Umbilical cord (tissue), 1 donor: ENCODE measurements at regions not wholly inside any gene's neighbourhood (a gene's known extent, or its start where the extent isn't known, plus 50 kb on each side); places are given as distances from the start of the nearest gene placed in this dataset.
"Not testable (repeated sequence)": the region's sequence is repeated elsewhere in the genome, so short reads cannot be mapped to it uniquely, and the experiment has no call there.

ENCODE experiments used
- DNase-seq: peaks from one replicate; pipeline ENCODE4 v3.0.0-alpha.2; 2015; ENCODE audit warnings: low spot score

- no peak for DNase-seq
Observed at GRCh38 chr2:240191001-240191400, 50.5 kb upstream of the OTOS start.

GRCh38 chr2:240192661-240193060 is 52.2 kb upstream of the OTOS start:
- DNase-seq = no peak

GRCh38 chr2:240194341-240194762 is 53.9 kb upstream of the OTOS start:
- not testable (repeated sequence) for DNase-seq

- no peak for DNase-seq
Observed at GRCh38 chr2:240195316-240195861, 54.9 kb upstream of the OTOS start.

- DNase-seq = no peak
Observed at GRCh38 chr2:240196716-240197461, 56.4 kb upstream of the OTOS start.

- DNase-seq = no peak
Observed at GRCh38 chr2:240197462-240198139, 57.1 kb upstream of the OTOS start.

- no peak for DNase-seq
Observed at GRCh38 chr2:240198226-240198625, 57.8 kb upstream of the OTOS start.

GRCh38 chr2:240199133-240199870 is 58.8 kb upstream of the OTOS start:
- no peak for DNase-seq

- peak; percentile 56 for DNase-seq
Observed at GRCh38 chr2:240200230-240201051, 60.0 kb upstream of the OTOS start.

GRCh38 chr2:240201866-240202265 is 61.4 kb upstream of the OTOS start:
- no peak for DNase-seq

GRCh38 chr2:240202586-240202985 is 62.1 kb upstream of the OTOS start:
- no peak for DNase-seq

GRCh38 chr2:240203031-240203787 is 62.8 kb upstream of the OTOS start:
- DNase-seq = no peak

- DNase-seq = no peak
Observed at GRCh38 chr2:240203788-240204270, 63.4 kb upstream of the OTOS start.

GRCh38 chr2:240204431-240205276 is 64.2 kb upstream of the OTOS start:
- DNase-seq = no peak

- no peak for DNase-seq
Observed at GRCh38 chr2:240205348-240205747, 64.9 kb upstream of the OTOS start.

- DNase-seq = no peak
Observed at GRCh38 chr2:240205772-240206171, 65.3 kb upstream of the OTOS start.

GRCh38 chr2:240206630-240207029 is 66.2 kb upstream of the OTOS start:
- no peak for DNase-seq

GRCh38 chr2:240207661-240208060 is 67.2 kb upstream of the OTOS start:
- DNase-seq = no peak

GRCh38 chr2:240208096-240208495 is 67.6 kb upstream of the OTOS start:
- no peak for DNase-seq
